AG10803 (cell line): ENCODE measurements at regions not wholly inside any gene's neighbourhood (a gene's known extent, or its start where the extent isn't known, plus 50 kb on each side); places are given as distances from the start of the nearest gene placed in this dataset.

Experiments used
- DNase-seq: peaks from one replicate; pipeline ENCODE4 v3.0.0; 2010; ENCODE audit warnings: low read depth
- H3K4me3 ChIP-seq: 2 replicates; pipeline ENCODE4 v1.5.1; 2011; ENCODE audit warnings: mild to moderate bottlenecking, low read length, control low read depth
- CTCF ChIP-seq: conservative IDR thresholded peaks from 2 replicates; pipeline ENCODE4 v1.5.1; 2011; ENCODE audit warnings: mild to moderate bottlenecking, low read length, control low read depth, inconsistent platforms

- no peak for TF ChIP-seq CTCF
- H3K4me3 ChIP-seq, result no peak overlapping the region
- DNase-seq, result no peak
Measured at GRCh38 chr3:193947596-193947995, 188.4 kb upstream of the HES1 start.

- H3K4me3 ChIP-seq, result no peak overlapping the region
- DNase-seq, result no peak
- no peak for TF ChIP-seq CTCF
Measured at GRCh38 chr3:193948459-193948858, 187.5 kb upstream of the HES1 start.

GRCh38 chr3:193951859-193952258 lies 184.1 kb upstream of the HES1 start:
- TF ChIP-seq CTCF, result no peak
- H3K4me3 ChIP-seq, result no peak overlapping the region
- no peak for DNase-seq

GRCh38 chr3:193954752-193955151 lies 181.2 kb upstream of the HES1 start:
- no peak for DNase-seq
- no peak for TF ChIP-seq CTCF
- no peak overlapping the region for H3K4me3 ChIP-seq

- no peak for TF ChIP-seq CTCF
- no peak overlapping the region for H3K4me3 ChIP-seq
- no peak for DNase-seq
Measured at GRCh38 chr3:193955719-193956118, 180.2 kb upstream of the HES1 start.

- no peak overlapping the region for H3K4me3 ChIP-seq
- no peak for TF ChIP-seq CTCF
- DNase-seq, result no peak
Measured at GRCh38 chr3:193959861-193960260, 176.1 kb upstream of the HES1 start.

- no peak for DNase-seq
Measured at GRCh38 chr3:193960487-193961274, 175.3 kb upstream of the HES1 start.

More at GRCh38 chr3:193960487-193961274, 175.3 kb upstream of the HES1 start:
- TF ChIP-seq CTCF, result no peak
- no peak overlapping the region for H3K4me3 ChIP-seq
